ENCODE measurements at regions not wholly inside any gene's neighbourhood (a gene's known extent, or its start where the extent isn't known, plus 50 kb on each side); places are given as distances from the start of the nearest gene placed in this dataset.
"Not testable (repeated sequence)": the region's sequence is repeated elsewhere in the genome, so short reads cannot be mapped to it uniquely, and the experiment has no call there.

DNA sequence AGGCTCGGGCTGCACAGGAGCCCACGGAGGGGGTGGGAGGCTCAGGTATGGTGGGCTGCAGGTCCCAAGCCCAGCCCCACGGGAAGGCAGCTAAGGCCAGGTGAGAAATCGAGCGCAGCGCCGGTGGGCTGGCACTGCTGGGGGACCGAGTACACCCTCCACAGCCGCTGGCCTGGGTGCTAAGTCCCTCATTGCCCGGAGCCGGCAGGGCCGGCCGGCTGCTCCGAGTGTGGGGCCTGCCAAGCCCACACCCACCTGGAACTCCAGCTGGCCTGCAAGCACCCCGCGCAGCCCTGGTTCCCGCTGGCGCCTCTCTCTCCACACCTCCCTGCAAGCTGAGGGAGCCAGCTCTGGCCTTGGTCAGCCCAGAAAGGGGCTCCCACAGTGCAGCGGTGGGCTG is 137.4 kb upstream of the PKP2 start:
- not testable (repeated sequence) for DNase-seq

DNA sequence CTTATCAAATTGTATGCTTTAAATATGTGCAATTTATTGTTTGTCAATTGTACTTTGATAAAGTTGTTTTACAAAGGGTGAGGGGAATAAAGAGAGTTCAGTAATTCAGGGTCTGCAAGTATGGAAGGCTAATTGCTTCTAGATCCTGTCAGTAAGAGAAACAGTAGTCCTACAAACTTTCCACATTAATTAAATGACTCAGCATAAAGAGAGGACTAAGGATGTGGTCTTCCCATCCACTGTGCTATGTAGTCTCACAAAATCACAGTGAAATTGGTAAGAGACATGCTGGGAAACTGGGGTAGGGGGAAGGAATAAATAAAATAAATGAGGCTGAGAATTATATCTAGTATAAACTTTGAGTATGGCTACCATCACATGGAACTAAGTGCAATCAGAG is 130.2 kb upstream of the PKP2 start:
- DNase-seq = no peak

DNA sequence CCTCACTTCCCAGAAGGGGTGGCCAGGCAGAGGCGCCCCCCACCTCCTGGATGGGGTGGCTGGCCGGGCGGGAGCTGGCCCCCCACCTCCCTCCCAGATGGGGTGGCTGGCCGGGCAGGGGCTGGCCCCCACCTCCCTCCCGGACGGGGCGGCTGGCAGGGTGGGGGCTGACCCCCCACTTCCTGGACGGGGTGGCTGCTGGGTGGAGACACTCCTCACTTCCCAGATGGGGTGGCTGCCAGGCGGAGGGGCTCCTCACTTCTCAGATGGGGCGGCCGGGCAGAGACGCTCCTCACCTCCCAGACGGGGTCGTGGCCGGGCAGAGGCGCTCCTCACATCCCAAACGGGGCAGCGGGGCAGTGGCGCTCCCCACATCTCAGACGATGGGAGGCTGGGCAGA is 126.1 kb upstream of the PKP2 start:
- not testable (repeated sequence) for DNase-seq

DNA sequence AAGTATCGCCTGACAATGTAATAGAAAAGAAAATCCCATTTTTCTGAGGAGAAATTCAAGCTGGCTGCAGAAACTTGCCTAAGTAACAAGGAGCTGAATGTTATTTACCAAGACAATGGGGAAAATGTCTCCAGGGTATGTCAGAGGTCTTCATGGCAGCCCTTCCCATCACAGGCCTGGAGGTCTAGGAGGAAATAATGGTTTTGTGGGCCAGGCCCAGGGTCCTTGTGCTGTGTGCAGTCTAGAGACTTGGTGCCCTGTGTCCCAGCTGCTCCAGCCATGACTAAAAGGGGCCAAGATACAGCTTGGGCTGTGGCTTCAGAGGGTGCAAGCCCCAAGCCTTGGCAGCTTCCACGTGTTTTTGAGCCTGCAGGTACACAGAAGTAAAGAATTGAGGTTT is 120.5 kb upstream of the PKP2 start:
- DNase-seq = not testable (repeated sequence)

DNA sequence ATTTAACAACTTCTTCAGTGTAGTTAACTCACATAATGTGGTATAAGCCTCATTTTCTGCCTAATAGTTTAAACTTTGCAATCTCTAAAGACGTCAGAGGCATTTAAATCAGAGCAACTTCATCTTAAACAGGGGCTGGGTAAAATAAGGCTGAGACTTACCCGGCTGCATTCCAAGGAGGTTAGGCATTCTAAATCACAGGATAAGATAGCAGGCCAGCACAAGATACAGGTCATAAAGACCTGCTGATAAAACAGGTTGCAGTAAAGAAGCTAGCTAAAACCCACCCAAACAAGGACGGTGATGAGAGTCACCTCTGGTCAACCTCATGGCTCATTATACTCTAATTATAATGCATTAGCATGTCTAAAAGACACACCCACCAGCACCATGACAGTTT is 115.6 kb upstream of the PKP2 start:
- no peak for DNase-seq

DNA sequence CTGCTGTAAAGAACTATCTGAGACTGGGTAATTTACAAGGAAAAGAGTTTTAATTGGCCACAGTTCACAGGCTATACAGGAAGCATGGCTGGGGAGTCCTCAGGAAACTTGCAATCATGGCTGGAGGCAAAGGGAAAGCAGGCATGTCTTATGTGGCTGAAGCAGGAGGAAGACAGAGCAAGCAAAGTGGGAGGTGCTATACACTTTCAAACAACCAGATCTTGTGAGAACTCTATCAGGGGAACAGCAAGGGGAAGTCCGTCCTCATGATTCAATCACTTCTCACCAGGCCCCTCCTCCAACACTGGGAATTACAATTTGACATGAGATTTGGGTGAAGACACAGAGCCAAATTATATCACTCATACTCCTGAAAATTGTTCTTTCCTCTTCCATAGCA is 109.5 kb upstream of the PKP2 start:
- DNase-seq = no peak

DNA sequence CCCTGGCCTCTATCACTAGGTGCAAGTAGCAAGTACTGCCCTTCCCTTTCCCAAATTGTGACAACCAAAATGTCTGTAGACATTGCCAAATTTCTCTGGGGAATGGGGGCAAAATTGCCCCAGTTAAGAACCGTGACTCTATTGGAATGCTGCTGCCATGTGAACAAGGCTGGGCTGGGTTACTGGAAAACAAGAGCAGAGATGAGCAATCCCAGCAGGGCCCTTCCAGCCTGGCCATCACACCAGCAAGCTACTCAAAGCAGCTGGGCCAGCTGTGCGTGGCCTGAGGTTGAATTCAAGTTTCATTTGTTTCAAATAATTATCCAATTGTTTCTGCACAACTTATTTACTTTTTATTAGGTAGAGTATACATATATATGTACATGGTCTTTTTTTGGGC is 103.4 kb upstream of the PKP2 start:
- DNase-seq = no peak

DNA sequence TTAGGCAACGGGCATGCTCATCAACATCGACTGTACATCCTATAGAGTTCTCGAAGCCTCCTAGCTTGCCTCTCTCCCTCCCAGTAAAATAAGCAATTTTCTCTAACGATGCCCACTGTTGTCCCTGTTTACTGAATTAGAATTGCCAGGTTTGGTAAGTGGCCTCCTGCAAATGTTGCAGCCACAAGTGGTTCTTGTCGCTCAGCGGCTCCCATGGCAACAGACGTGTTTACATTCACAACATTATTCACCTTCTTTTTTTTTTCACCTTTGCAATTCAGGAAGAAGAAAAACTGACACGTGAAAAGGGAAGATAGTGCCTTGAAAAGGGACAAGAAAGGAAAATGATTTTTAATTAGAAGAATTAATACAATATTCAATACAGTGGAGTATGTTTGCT is 100.9 kb upstream of the PKP2 start:
- DNase-seq = no peak

DNA sequence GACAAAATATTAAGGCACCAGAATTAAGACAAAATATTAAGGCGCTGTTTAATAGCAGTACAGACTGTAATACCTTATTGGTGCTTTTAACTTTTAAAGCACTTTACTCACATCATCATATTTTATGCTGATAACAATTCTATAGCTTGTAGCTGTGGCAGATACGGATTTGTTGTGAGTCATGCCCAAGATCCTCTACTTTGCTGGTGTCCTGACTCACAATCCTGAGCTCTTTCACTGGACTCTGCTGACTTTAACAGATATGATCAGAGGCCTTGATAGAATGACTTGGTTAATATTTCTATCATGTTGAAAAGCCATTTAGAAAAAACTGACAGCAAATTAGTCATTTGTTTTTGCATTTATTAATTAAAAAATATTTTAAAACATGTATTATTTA is 99.0 kb upstream of the PKP2 start:
- DNase-seq = no peak

DNA sequence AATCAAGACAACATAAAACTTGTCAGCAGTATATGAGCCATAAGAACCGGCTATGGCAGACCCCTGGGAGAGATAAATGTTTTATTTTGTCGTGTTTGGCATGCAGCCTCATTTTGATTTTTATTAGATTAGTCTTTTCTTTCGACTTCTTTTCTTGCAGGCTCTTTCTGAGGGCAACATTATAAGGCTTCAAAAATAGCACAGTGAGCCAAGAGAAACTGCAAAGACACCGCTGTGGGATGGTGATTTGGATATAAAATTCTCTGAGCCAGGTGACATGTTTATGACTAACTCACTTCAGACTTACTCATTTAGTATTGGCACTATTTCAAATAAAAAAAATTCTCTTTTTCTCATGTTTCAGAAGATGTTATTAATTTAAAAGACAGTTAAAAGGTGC is 96.8 kb upstream of the PKP2 start:
- no peak for DNase-seq

DNA sequence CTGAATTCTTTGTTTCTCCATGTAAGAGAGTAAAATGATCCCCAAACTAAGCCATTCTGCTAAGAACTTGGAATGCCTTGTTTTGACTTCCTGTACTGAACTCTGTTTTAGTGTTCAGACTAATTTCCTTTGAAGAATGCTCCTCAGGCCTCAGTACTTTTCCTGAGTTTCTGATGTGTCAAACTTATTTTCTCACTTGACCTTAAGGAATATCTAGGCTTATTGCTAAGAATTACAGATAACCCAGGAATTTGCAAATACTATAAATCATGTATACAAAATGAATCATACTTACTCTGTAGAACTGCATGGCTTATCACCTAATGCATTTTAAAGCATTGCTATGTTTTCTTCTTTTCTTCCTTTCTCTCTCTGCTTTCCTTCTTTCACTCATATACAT is 93.1 kb upstream of the PKP2 start:
- DNase-seq = no peak

DNA sequence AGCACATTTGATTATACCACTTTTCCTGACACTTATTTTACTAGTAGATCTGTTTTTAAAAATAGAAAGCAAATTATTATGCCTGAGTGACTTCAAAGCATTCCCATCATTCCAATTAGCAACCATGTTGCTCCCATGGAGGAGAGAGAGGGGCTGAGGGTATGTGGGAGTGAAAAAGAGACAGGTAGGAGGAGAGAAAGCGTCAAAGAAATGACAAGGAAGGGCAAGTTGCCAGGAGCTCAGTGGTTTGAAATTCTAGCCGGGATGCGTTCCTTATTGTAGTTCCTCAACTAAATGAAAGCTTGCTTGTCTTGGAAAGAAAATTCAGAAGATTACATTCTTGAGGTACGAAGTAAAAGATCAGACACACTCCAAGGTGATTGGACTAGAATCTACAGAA is 92.4 kb upstream of the PKP2 start:
- DNase-seq = no peak

DNA sequence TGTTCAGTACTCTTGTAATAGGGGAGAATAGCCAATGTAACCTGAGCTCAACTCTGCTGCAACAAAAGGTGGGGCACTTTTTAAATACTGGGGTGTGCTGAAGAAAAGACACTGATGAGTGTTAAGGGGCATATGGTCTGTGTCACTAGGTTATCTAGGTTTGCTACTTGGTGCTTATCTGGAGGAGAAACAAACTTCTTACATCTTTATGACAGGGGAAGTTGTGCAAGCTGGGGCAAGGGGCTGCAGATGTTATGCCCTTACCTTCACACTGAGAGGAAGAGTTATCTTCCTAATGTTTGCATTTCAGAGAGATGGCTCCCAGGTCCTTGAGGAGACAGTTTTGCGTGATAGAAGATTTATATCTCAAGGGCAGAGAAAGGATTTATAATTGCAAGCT is 90.9 kb upstream of the PKP2 start:
- no peak for DNase-seq

DNA sequence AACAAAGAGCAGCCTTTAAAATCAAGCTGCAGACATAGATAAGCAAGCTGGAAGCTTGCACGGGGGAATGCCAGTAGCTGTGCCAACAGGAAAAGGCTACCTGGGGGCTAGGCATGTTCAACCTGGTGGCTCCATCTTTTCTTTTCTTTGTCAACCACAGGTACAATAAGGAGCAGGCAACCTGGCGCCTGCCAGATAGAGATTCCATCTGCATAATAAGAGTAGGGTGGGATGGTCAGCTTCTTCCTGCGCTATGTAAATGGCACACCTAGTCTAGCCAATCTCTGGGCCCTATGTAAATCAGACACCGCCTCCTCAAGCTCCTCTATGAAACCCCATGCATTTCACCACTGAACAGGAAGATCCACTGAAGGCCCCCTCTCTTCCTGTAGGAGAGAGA is 87.4 kb upstream of the PKP2 start:
- DNase-seq = no peak

DNA sequence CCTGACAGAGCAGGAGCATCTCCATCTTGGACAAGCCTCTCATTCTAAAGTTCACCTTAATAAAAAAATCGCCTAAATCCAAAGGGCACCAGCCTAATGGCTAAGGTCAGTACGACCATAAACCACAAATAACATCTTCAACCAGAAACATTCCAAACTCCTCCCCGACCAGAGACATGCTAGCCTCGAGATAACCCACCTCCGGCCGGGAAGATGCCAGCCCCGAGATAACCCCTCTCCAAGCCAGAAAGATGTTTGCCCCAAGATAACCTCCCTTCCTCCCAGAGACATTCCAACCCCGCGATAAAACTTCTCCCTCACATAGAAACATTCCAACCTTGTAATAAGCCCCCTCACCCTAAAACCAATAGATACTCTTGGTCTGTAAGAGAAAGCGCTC is 86.8 kb upstream of the PKP2 start:
- DNase-seq = no peak

DNA sequence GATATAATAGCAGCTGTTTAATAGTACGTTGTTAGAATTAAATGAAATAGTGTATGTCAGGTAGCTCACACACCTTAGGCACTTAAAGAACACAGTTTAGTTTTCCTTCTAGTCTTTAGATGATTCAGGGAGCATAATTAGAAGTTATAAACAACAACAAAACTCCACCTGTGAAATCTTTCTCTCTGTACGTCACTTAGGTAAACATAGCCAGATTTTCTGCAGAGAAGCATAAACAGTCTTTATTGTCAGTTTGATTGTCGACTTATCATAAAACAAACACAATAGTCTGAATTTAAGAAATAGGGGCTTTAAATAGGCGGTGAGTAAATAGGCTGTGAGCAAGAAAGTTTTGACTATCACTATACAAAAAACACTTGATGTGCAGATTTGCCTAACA is 84.6 kb upstream of the PKP2 start:
- DNase-seq = no peak

DNA sequence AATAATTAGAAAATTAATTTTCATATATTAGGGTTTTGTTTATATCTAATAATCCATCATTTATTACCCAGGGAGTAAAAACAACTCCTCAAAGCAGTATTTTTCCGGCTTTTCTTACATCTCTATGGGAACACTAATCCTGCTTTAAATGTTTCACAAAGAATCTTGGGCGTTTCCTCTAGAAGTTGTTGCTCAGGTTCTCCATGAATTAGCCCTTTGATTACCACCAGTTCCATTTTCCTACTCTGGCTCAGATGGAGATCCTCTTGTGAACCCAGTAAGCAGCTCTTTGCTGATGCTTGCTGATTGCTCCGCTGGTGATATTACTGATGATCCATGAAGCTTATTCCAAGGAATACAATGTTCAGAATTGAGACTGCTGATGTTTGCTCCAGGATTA is 78.5 kb upstream of the PKP2 start:
- no peak for DNase-seq

DNA sequence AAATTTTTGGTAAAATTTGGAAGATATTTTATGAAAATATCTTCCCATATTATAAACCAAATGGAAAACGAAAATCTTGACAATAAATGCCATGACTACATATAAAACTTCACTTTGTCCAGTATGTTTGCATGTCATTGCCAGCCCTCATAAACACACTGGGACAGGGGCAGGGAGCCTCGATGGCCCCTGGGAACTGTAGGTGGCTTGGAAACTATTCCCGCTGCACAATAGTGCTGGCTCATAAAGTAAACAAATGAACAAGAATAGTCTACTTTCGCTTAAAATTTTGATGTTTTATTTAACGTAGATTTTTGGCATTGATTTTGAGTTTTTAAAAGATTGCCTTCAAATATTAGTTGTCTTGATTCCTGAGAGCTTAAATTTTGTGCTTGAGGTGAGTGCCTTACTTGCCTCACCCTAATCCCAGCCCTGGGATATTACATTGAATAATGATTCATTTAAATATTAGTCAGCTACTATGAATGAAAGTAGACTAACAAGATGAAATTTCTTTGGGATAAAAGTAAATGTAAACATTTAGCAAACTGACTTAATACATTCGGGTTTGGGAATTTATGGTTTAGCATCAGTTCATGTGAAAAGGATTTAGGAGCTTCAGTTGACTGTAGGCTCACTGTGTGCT is 74.0 kb upstream of the PKP2 start:
- DNase-seq = no peak

DNA sequence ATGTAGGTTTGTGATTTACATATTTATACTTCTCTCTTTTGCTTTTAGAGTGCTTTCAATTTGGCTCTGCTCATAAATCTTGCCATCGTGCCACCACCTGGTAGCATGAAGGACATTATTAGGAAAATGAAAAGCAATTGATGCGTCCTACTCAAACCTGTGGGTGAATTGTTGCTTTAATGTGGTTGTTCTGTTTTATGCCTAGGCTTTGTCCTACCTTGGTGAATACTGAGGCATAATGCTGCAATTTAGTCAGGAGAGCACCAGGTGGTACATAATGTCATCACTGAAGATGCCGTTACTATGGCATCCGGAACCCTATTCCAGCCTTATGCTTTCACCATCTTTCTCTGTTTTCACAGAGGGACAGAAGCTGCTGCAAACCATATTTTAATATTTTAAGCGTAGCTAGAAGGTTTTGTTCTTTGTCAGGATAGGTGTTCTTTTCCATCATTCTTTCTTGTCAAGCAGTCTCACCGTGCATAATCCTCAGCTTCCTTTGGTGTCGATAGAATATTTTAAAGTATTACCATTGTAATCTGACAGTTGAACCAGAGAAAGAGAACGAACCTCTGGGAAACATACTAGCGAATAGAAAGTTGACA is 68.5 kb upstream of the PKP2 start:
- no peak for DNase-seq

DNA sequence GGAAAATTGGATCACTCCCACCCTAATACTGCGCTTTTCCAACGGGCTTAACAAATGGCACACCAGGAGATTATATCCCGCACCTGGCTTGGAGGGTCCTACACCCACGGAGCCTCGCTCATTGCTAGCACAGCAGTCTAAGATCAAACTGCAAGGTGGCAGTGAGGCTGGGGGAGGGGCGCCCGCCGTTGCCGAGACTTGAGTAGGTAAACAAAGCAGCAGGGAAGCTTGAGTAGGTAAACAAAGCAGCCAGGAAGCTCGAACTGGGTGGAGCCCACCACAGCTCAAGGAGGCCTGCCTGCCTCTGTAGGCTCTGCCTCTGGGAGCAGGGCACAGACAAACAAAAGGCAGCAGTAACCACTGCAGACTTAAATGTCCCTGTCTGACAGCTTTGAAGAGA is 59.8 kb upstream of the PKP2 start:
- DNase-seq = not testable (repeated sequence)

DNA sequence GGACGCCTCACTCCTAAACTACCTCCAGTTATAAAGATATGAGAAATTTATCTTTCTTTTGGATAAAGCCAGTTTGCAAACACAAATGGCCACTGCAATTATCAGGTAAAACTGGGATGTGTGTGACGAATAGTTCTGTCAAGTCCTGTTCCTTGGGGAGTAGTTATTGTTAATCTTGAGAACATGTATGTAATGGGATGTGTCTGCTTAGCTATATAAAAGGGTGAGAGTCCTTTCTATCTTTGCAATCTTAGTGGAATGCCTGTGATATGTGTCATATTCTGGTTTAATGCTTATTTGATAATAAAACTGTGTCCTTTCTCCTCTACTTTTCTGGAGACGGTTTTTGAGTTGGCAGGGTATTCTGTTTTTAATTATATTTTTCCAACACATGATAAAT is 56.1 kb upstream of the PKP2 start:
- DNase-seq = no peak

DNA sequence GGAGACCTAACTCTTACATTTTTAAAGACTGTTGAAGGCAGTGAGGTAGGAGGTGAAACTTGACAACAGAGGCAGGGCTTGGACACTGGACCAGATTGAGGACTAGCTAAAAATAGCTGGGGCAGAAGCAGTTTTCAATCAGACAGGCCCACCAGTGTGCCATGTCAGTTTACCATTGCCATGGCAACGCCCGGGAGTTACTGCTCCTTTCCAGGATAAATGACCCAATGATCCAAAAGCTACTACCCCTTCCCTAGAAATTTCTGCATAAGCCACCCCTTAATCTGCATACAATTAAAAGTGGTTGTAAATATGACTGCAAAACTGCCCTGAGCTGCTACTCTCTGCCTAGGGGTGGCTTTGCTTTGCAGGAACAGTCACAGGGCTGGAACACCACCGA is 53.2 kb upstream of the PKP2 start:
- no peak for DNase-seq

DNA sequence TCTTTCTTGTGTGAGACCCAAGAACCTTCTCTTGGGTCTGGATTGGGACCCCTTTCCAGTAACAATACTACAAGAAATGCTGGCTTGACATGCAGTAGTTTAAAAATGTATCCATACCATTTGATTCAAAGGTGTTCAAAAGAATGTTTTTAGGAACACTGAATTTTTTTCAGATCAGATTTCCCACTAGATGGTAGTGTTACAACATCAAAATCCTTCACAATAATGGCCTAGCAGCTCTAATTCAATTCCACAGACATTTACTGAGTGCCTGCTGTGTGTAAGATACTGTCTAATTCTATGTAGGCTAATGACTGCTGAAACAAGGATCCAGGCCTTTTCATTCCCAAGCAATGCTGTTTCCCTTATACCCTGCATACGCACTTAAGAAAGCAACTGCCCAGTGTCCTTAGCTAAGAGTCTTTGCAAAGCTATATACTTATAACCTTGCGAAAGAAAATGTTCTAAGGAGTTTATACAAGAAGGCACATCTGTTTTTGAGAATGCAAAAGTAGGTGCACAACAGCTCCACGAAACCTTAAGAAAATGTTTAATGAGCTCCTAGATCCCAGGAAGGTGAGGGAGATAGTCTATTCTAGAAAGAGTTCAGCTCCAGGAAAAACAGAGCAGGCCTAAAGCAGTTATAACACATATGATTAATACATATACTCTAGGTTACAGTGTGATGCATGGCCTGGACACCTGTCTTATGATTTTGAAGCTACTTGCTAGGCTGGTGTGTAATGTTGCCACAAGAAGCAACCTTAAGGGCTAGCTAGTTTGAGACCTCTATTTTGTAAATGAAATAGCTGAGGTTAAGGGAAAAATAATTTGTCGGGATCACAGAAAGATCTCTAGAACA is 50.9 kb upstream of the PKP2 start:
- peak; percentile 23 for DNase-seq
